Neural cell (in vitro differentiated cells): ENCODE measurements at regions not wholly inside any gene's neighbourhood (a gene's known extent, or its start where the extent isn't known, plus 50 kb on each side); places are given as distances from the start of the nearest gene placed in this dataset.

Source experiments
- H2AFZ ChIP-seq: fragments of 200-600, 300-800 bp; sonication (generic), shearing (Covaris generic); 2 replicates; pipeline ENCODE4 v1.6.0; 2014; ENCODE audit warnings: low read depth, mild to moderate bottlenecking, antibody characterized with exemption, low read length, moderate library complexity
- H3F3A ChIP-seq: fragments of 200-600 bp; shearing (Covaris generic); 2 replicates; pipeline ENCODE4 v1.6.1; 2016; ENCODE audit warnings: mild to moderate bottlenecking, moderate library complexity, mixed read lengths, antibody characterized with exemption, low read length; ENCODE audit not compliant: insufficient read depth, poor library complexity, severe bottlenecking
- H3K27ac ChIP-seq: fragments of 200-600, 300-800 bp; sonication (generic), shearing (Covaris generic); 2 replicates; pipeline ENCODE4 v1.5.1; 2014; ENCODE audit warnings: mild to moderate bottlenecking, low read length, moderate library complexity
- H3K27me3 ChIP-seq: fragments of 300-800, 200-600 bp; sonication (generic), shearing (Covaris generic); 2 replicates; pipeline ENCODE4 v1.6.0; 2014; ENCODE audit warnings: mild to moderate bottlenecking, low read depth, low read length, moderate library complexity; ENCODE audit not compliant: insufficient read depth
- H3K36me3 ChIP-seq: fragments of 300-800, 200-600 bp; sonication (generic), shearing (Covaris generic); 2 replicates; pipeline ENCODE4 v1.5.1; 2014; ENCODE audit warnings: mild to moderate bottlenecking, antibody characterized with exemption, low read length, moderate library complexity; ENCODE audit not compliant: insufficient read depth
- H3K4me2 ChIP-seq: fragments of 300-800, 200-600 bp; sonication (generic), shearing (Covaris generic); 2 replicates; pipeline ENCODE4 v1.6.0; 2014; ENCODE audit warnings: mild to moderate bottlenecking, low read length
- H3K4me3 ChIP-seq: fragments of 300-800, 200-600 bp; sonication (generic), shearing (Covaris generic); 2 replicates; pipeline ENCODE4 v1.5.1; 2014; ENCODE audit warnings: mild to moderate bottlenecking, low read length, moderate library complexity
- H3K79me2 ChIP-seq: fragments of 200-600 bp; shearing (Covaris generic); replicated peaks from 2 replicates; pipeline ENCODE4 v1.6.0; 2014; ENCODE audit warnings: mild to moderate bottlenecking, low read length, moderate library complexity; ENCODE audit not compliant: insufficient read depth
- H3K9ac ChIP-seq: fragments of 300-800, 200-600 bp; sonication (generic), shearing (Covaris generic); 2 replicates; pipeline ENCODE4 v1.6.1; 2016; ENCODE audit warnings: mild to moderate bottlenecking, low read length, mixed read lengths
- H3K9me2 ChIP-seq: fragments of 200-600 bp; shearing (Covaris generic); 2 replicates; pipeline ENCODE4 v1.6.1; 2016; ENCODE audit warnings: mild to moderate bottlenecking, low read length, mixed read lengths; ENCODE audit not compliant: insufficient read depth
- H3K9me3 ChIP-seq: fragments of 200-600, 300-800 bp; sonication (generic), shearing (Covaris generic); 2 replicates; pipeline ENCODE4 v1.6.1; 2016; ENCODE audit warnings: mild to moderate bottlenecking, mixed run types, low read length, moderate library complexity, mixed read lengths
- H4K20me1 ChIP-seq: fragments of 200-600 bp; shearing (Covaris generic); 2 replicates; pipeline ENCODE4 v1.6.1; 2016; ENCODE audit warnings: mild to moderate bottlenecking, mixed run types; ENCODE audit not compliant: insufficient read depth
- CTCF ChIP-seq: fragments of 450-650 bp; IDR thresholded peaks from 2 replicates; pipeline ENCODE4 v1.5.1; 2014; ENCODE audit warnings: antibody characterized with exemption, mild to moderate bottlenecking, moderate library complexity; ENCODE audit not compliant: poor library complexity, severe bottlenecking
- EP300 ChIP-seq: fragments of 450-650 bp; conservative IDR thresholded peaks from 2 replicates; pipeline ENCODE4 v1.6.1; 2014; ENCODE audit warnings: antibody characterized with exemption, mild to moderate bottlenecking, moderate library complexity; ENCODE audit not compliant: poor library complexity, severe bottlenecking
- EZH2 ChIP-seq: fragments of 200-600, 300-800 bp; shearing (Covaris generic), sonication (generic); IDR thresholded peaks from 2 replicates; pipeline ENCODE4 v1.6.1; 2014; ENCODE audit warnings: antibody characterized with exemption, low read length, borderline replicate concordance, mild to moderate bottlenecking; ENCODE audit not compliant: insufficient read depth, poor library complexity, severe bottlenecking
- MXI1 ChIP-seq: fragments of 450-650 bp; conservative IDR thresholded peaks from 2 replicates; pipeline ENCODE4 v1.6.1; 2014; ENCODE audit warnings: antibody characterized with exemption, mild to moderate bottlenecking; ENCODE audit not compliant: poor library complexity, severe bottlenecking
- POLR2AphosphoS5 ChIP-seq: IDR thresholded peaks from 2 replicates; pipeline ENCODE4 v1.6.1; 2012
- RAD21 ChIP-seq: fragments of 450-650 bp; conservative IDR thresholded peaks from 2 replicates; pipeline ENCODE4 v1.6.1; 2014; ENCODE audit warnings: antibody characterized with exemption, mild to moderate bottlenecking, moderate library complexity
- REST ChIP-seq: IDR thresholded peaks from 2 replicates; pipeline ENCODE4 v1.6.1; 2012; ENCODE audit warnings: borderline replicate concordance
- SMC3 ChIP-seq: fragments of 450-650 bp; conservative IDR thresholded peaks from 2 replicates; pipeline ENCODE4 v1.6.1; 2014; ENCODE audit warnings: antibody characterized with exemption, mild to moderate bottlenecking, moderate library complexity; ENCODE audit not compliant: poor library complexity
- TAF1 ChIP-seq: IDR thresholded peaks from 2 replicates; pipeline ENCODE4 v1.6.1; 2012; ENCODE audit warnings: low read depth

- Histone ChIP-seq H3F3A (no peaks in the 10 kb centered on the region), H3K9me2 (no peaks in the 10 kb centered on the region), H3K36me3 (no peaks in the 10 kb centered on the region), H3K4me2 (no peak overlapping the region), H3K9ac (no peak overlapping the region), H3K27me3 (no peaks in the 10 kb centered on the region), H4K20me1 (no peaks in the 10 kb centered on the region), H3K4me3 (no peak overlapping the region), H3K27ac (no peak overlapping the region), H2AFZ (no peak overlapping the region), H3K9me3 (no peaks in the 10 kb centered on the region), H3K79me2 (no peaks in the 10 kb centered on the region)
- TF ChIP-seq EP300, result no peak
- no peak for TF ChIP-seq POLR2AphosphoS5
- no peak for TF ChIP-seq TAF1
- TF ChIP-seq RAD21, result no peak
- no peak for TF ChIP-seq CTCF
- TF ChIP-seq SMC3, result no peak
- TF ChIP-seq EZH2, result no peak
- no peak for TF ChIP-seq REST
- no peak for TF ChIP-seq MXI1
These were observed 1094.9 kb upstream of the EEF2KMT start for GRCh38 chr16:6192532-6192931.

- H3K9me2 ChIP-seq, result no peaks in the 10 kb centered on the region
- H3K4me3 ChIP-seq, result no peak overlapping the region
- no peaks in the 10 kb centered on the region for H3K27me3 ChIP-seq
- no peak overlapping the region for H3K9ac ChIP-seq
- H4K20me1 ChIP-seq, result no peaks in the 10 kb centered on the region
- no peaks in the 10 kb centered on the region for H3K36me3 ChIP-seq
- H3K4me2 ChIP-seq, result no peak overlapping the region
- H3K79me2 ChIP-seq, result no peaks in the 10 kb centered on the region
- no peak for TF ChIP-seq EP300
- no peak for TF ChIP-seq POLR2AphosphoS5
- TF ChIP-seq REST, result no peak
- TF ChIP-seq EZH2, result no peak
- no peak for TF ChIP-seq RAD21
- TF ChIP-seq CTCF, result no peak
- TF ChIP-seq SMC3, result no peak
- TF ChIP-seq TAF1, result no peak
- TF ChIP-seq MXI1, result no peak
- H3K9me3 ChIP-seq, result no peaks in the 10 kb centered on the region
- H3F3A ChIP-seq, result no peaks in the 10 kb centered on the region
- H3K27ac ChIP-seq, result no peak overlapping the region
- H2AFZ ChIP-seq, result no peak overlapping the region
These were observed 1093.2 kb upstream of the EEF2KMT start for GRCh38 chr16:6190776-6191175.
